H9 (cell line): ENCODE measurements at regions not wholly inside any gene's neighbourhood (a gene's known extent, or its start where the extent isn't known, plus 50 kb on each side); places are given as distances from the start of the nearest gene placed in this dataset.

Experiments used
- DNase-seq: peaks from one replicate; pipeline ENCODE4 v3.0.0-alpha.2; 2017
- H2AFZ ChIP-seq: one replicate; pipeline ENCODE4 v1.6.1; 2013; ENCODE audit warnings: mild to moderate bottlenecking, low read length, control low read depth, moderate library complexity
- H2AK5ac ChIP-seq: 2 replicates; pipeline ENCODE4 v1.6.1; 2013; ENCODE audit warnings: low read length, control low read depth, mixed read lengths; ENCODE audit not compliant: insufficient read length
- H2BK120ac ChIP-seq: one replicate; pipeline ENCODE4 v1.6.1; 2013; ENCODE audit warnings: low read depth, mild to moderate bottlenecking, low read length, control low read depth, inconsistent platforms; ENCODE audit not compliant: poor library complexity, severe bottlenecking
- H2BK12ac ChIP-seq: 2 replicates; pipeline ENCODE4 v1.6.1; 2013; ENCODE audit warnings: low read length, control low read depth, mixed read lengths, low read depth; ENCODE audit not compliant: insufficient read length
- H2BK15ac ChIP-seq: 2 replicates; pipeline ENCODE4 v1.6.1; 2013; ENCODE audit warnings: low read depth, low read length, control low read depth
- H2BK20ac ChIP-seq: one replicate; pipeline ENCODE4 v1.6.1; 2013; ENCODE audit warnings: low read depth, mild to moderate bottlenecking, low read length, control low read depth, inconsistent platforms; ENCODE audit not compliant: poor library complexity, severe bottlenecking
- H2BK5ac ChIP-seq: 2 replicates; pipeline ENCODE4 v1.6.1; 2013; ENCODE audit warnings: low read length, control low read depth, mixed read lengths; ENCODE audit not compliant: insufficient read length
- H3K14ac ChIP-seq: 2 replicates; pipeline ENCODE4 v1.6.1; 2013; ENCODE audit warnings: low read length, control low read depth; ENCODE audit not compliant: insufficient read depth
- H3K18ac ChIP-seq: 2 replicates; pipeline ENCODE4 v1.6.1; 2013; ENCODE audit warnings: low read depth, mild to moderate bottlenecking, mixed read lengths, low read length, control low read depth; ENCODE audit not compliant: insufficient read length
- H3K23ac ChIP-seq: 2 replicates; pipeline ENCODE4 v1.6.1; 2013; ENCODE audit warnings: low read length, control low read depth, mixed read lengths, low read depth; ENCODE audit not compliant: insufficient read length
- H3K23me2 ChIP-seq: 2 replicates; pipeline ENCODE4 v1.6.1; 2013; ENCODE audit warnings: low read depth, mild to moderate bottlenecking, mixed read lengths, low read length, control low read depth; ENCODE audit not compliant: insufficient read length, poor library complexity, severe bottlenecking
- H3K27ac ChIP-seq: 2 replicates; pipeline ENCODE4 v1.5.1; 2013; ENCODE audit warnings: low read length, control low read depth, mixed read lengths, low read depth; ENCODE audit not compliant: insufficient read length
- H3K27me3 ChIP-seq: 2 replicates; pipeline ENCODE4 v1.6.1; 2013; ENCODE audit warnings: low read length, control low read depth, inconsistent platforms; ENCODE audit not compliant: insufficient read depth
- H3K4ac ChIP-seq: 2 replicates; pipeline ENCODE4 v1.6.1; 2013; ENCODE audit warnings: low read depth, mild to moderate bottlenecking, control low read depth, inconsistent platforms, low read length, moderate library complexity
- H3K4me1 ChIP-seq: 2 replicates; pipeline ENCODE4 v1.6.1; 2013; ENCODE audit warnings: low read length, control low read depth, inconsistent platforms; ENCODE audit not compliant: insufficient read depth
- H3K4me2 ChIP-seq: 2 replicates; pipeline ENCODE4 v1.6.1; 2013; ENCODE audit warnings: low read length, control low read depth, mixed read lengths; ENCODE audit not compliant: insufficient read length, insufficient read depth
- H3K56ac ChIP-seq: 2 replicates; pipeline ENCODE4 v1.6.1; 2013; ENCODE audit warnings: low read depth, mild to moderate bottlenecking, mixed read lengths, low read length, control low read depth; ENCODE audit not compliant: insufficient read length
- H3K79me1 ChIP-seq: 2 replicates; pipeline ENCODE4 v1.6.1; 2013; ENCODE audit warnings: low read depth, mild to moderate bottlenecking, moderate library complexity, low read length, control low read depth, inconsistent platforms; ENCODE audit not compliant: insufficient read depth, poor library complexity, severe bottlenecking
- H3K79me2 ChIP-seq: 2 replicates; pipeline ENCODE4 v1.6.1; 2013; ENCODE audit warnings: low read length, control low read depth, inconsistent platforms; ENCODE audit not compliant: insufficient read depth
- H3K9ac ChIP-seq: 2 replicates; pipeline ENCODE4 v1.6.1; 2013; ENCODE audit warnings: low read length, control low read depth, mixed read lengths; ENCODE audit not compliant: insufficient read length; ENCODE audit errors: extremely low read depth
- H3K9me3 ChIP-seq: one replicate; pipeline ENCODE4 v1.6.1; 2013; ENCODE audit warnings: low read depth, low read length, inconsistent platforms; ENCODE audit not compliant: control insufficient read depth
- H3T11ph ChIP-seq: one replicate; pipeline ENCODE4 v1.6.1; 2013; ENCODE audit warnings: mild to moderate bottlenecking, low read length, control low read depth, inconsistent platforms
- H4K20me1 ChIP-seq: one replicate; pipeline ENCODE4 v1.6.1; 2013; ENCODE audit not compliant: control insufficient read depth, insufficient read length, insufficient read depth
- H4K5ac ChIP-seq: 2 replicates; pipeline ENCODE4 v1.6.1; 2013; ENCODE audit warnings: low read depth, mild to moderate bottlenecking, mixed read lengths, low read length, control low read depth; ENCODE audit not compliant: insufficient read length
- H4K8ac ChIP-seq: replicated peaks from 2 replicates; pipeline ENCODE4 v1.6.1; 2013; ENCODE audit warnings: low read length, control low read depth, mixed read lengths, low read depth; ENCODE audit not compliant: insufficient read length
- H4K91ac ChIP-seq: 2 replicates; pipeline ENCODE4 v1.6.1; 2013; ENCODE audit warnings: low read depth, mild to moderate bottlenecking, moderate library complexity, mixed read lengths, low read length, control low read depth; ENCODE audit not compliant: insufficient read length
- H3K27ac Mint-ChIP-seq, 3 experiments: 2 replicates in 2 of 3; 3 replicates in 1 of 3; pipeline ENCODE4 v1.8.0; 2020 to 2021; ENCODE audit warnings: mixed read lengths in 3 of 3, mild to moderate bottlenecking in 1 of 3, moderate library complexity in 1 of 3
- H3K27me3 Mint-ChIP-seq: 2 replicates; pipeline ENCODE4 v1.8.0; 2021; ENCODE audit warnings: low read depth, mild to moderate bottlenecking, moderate library complexity, mixed read lengths
- H3K36me3 Mint-ChIP-seq, 3 experiments: 2 replicates in 2 of 3; 3 replicates in 1 of 3; pipeline ENCODE4 v1.8.0; 2020 to 2021; ENCODE audit warnings: low read depth in 3 of 3, mixed read lengths in 3 of 3; ENCODE audit not compliant: insufficient read depth in 1 of 3
- H3K4me1 Mint-ChIP-seq, 2 experiments: 2 replicates each; pipeline ENCODE4 v1.8.0; 2020; ENCODE audit warnings: mixed read lengths in 2 of 2
- H3K4me3 Mint-ChIP-seq, 2 experiments: 2 replicates in 1 of 2; 3 replicates in 1 of 2; pipeline ENCODE4 v1.8.0; 2020 to 2021; ENCODE audit warnings: mild to moderate bottlenecking in 2 of 2, mixed read lengths in 2 of 2, moderate library complexity in 1 of 2
- H3K9me3 Mint-ChIP-seq, 2 experiments: 2 replicates in 1 of 2; 3 replicates in 1 of 2; pipeline ENCODE4 v1.8.0; 2020; ENCODE audit warnings: mild to moderate bottlenecking in 2 of 2, mixed read lengths in 2 of 2, moderate library complexity in 1 of 2
- WGBS: extraction: QIAGEN DNeasy Blood & Tissue Kit; methylation state at CpG from one replicate; pipeline ENCODE4 v1.1.7; 2013; ENCODE audit warnings: missing lambda C conversion rate, low lambda C conversion rate, mixed read lengths; ENCODE audit not compliant: insufficient read length; ENCODE audit errors: extremely low coverage; 5-methylcytosine and 5-hydroxymethylcytosine counted together
- TF ChIP-seq, protein P1 (sequence below): fragments of 200-600 bp; sonication (generic); conservative IDR thresholded peaks from 3 replicates; pipeline ENCODE4 v1.8.0; 2021; ENCODE audit warnings: antibody characterized with exemption, mild to moderate bottlenecking

DNA sequence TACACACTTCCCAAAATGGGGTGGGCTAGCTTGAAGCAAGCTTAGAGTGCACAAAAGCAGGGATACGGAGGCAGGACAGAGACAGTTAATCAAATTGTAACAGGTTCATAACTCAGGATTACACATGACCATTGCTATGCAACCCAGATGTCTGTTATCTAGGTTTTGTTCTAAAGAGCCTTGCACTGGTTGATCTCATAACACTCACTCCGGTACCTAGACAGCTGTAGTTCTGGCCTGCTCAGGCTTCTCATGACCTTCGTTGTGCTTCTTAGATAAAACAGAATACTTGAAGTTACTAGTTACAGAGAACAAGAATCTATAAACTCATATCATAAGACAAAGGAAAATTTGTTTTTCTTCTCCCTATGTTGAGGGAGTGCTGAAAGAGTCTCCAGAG is 983.4 kb downstream of the TMEM121 start:
- H3K4me1 Mint-ChIP-seq: no peaks in the 10 kb centered on the region
- no peak for DNase-seq

More for the DNA sequence above, 983.4 kb downstream of the TMEM121 start:
- Histone ChIP-seq H2BK15ac (no peak overlapping the region), H4K20me1 (no peaks in the 10 kb centered on the region), H3K27ac (no peak overlapping the region), H3K9ac (no peak overlapping the region), H3K56ac (no peak overlapping the region), H3T11ph (no peak overlapping the region), H3K27me3 (no peaks in the 10 kb centered on the region), H3K4ac (no peak overlapping the region), H2BK12ac (no peak overlapping the region), H2BK20ac (no peak overlapping the region), H3K9me3 (peaks cover 98% of the 10 kb centered on the region), H3K4me2 (no peak overlapping the region), H2AK5ac (no peak overlapping the region), H3K14ac (no peak overlapping the region), H4K8ac (no peak overlapping the region), H4K5ac (no peak overlapping the region), H3K79me2 (no peaks in the 10 kb centered on the region), H4K91ac (no peak overlapping the region), H3K4me1 (no peaks in the 10 kb centered on the region), H3K79me1 (no peaks in the 10 kb centered on the region), H3K18ac (no peak overlapping the region), H3K23ac (no peak overlapping the region), H2AFZ (no peak overlapping the region), H2BK5ac (no peak overlapping the region), H2BK120ac (no peak overlapping the region), H3K23me2 (no peaks in the 10 kb centered on the region)
- peaks cover 99% of the 10 kb centered on the region in 2 experiments for H3K9me3 Mint-ChIP-seq
- H3K36me3 Mint-ChIP-seq: peaks cover 5 to 42% (median 17%) of the 10 kb centered on the region in 3 experiments; a peak in 6 of 7 replicates
- TF ChIP-seq, protein P1, sequence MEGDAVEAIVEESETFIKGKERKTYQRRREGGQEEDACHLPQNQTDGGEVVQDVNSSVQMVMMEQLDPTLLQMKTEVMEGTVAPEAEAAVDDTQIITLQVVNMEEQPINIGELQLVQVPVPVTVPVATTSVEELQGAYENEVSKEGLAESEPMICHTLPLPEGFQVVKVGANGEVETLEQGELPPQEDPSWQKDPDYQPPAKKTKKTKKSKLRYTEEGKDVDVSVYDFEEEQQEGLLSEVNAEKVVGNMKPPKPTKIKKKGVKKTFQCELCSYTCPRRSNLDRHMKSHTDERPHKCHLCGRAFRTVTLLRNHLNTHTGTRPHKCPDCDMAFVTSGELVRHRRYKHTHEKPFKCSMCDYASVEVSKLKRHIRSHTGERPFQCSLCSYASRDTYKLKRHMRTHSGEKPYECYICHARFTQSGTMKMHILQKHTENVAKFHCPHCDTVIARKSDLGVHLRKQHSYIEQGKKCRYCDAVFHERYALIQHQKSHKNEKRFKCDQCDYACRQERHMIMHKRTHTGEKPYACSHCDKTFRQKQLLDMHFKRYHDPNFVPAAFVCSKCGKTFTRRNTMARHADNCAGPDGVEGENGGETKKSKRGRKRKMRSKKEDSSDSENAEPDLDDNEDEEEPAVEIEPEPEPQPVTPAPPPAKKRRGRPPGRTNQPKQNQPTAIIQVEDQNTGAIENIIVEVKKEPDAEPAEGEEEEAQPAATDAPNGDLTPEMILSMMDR: no peak
- H3K27ac Mint-ChIP-seq: no peak overlapping the region
- H3K27me3 Mint-ChIP-seq: peaks cover 3% of the 10 kb centered on the region; the same call in 1 of the 2 replicates
- no CpG with 5 or more reads among the region's 3 CpGs for WGBS
- no peak overlapping the region for H3K4me3 Mint-ChIP-seq
